ENCODE measurements at regions not wholly inside any gene's neighbourhood (a gene's known extent, or its start where the extent isn't known, plus 50 kb on each side); places are given as distances from the start of the nearest gene placed in this dataset.

- no peak overlapping the region for H3K4me2 ChIP-seq (ENCODE audit: insufficient read depth, low read length)
- CTCF ChIA-PET, result no interaction called here
- intact Hi-C loops (cut with micrococcal nuclease) (no loop called here), dilution Hi-C loops (cut with MboI; ENCODE audit: extremely low pct_ligation_motif_present, low sequenced_read_pairs) (no loop called here)
- no peaks in the 10 kb centered on the region for H3K9me1 ChIP-seq (replicated peaks; ENCODE audit: control insufficient read depth, extremely low read depth, insufficient read depth, low read length)
- H3K36me3 ChIP-seq (ENCODE audit: control insufficient read depth in 2 of 2, extremely low read depth in 1 of 2, insufficient read depth in 2 of 2, low read length in 2 of 2), result no peaks in the 10 kb centered on the region
- no peak overlapping the region for H3K27ac ChIP-seq (ENCODE audit: insufficient read depth, low read depth, low read length)
- H3K4me3 ChIP-seq (replicated peaks in 1 of 3; ENCODE audit: insufficient read depth in 1 of 3, low read depth in 1 of 3, low read length in 3 of 3), result no peak overlapping the region
- no peak for DNase-seq (ENCODE audit: low read depth, low spot score)
- no peaks in the 10 kb centered on the region for H3K27me3 ChIP-seq (ENCODE audit: control insufficient read depth in 2 of 2, insufficient read depth in 2 of 2, low read length in 2 of 2)
- H2AFZ ChIP-seq (ENCODE audit: low read depth, low read length), result no peak overlapping the region
- no peaks in the 10 kb centered on the region for H3K79me2 ChIP-seq (ENCODE audit: control insufficient read depth, insufficient read depth, low read length)
- no peak overlapping the region for H3K9ac ChIP-seq (replicated peaks; ENCODE audit: extremely low read depth, insufficient read depth, low read length)
- POLR2A ChIA-PET, result no interaction called here
- TF ChIP-seq MYC (IDR thresholded peaks at IDR 0.05; ENCODE audit: low read depth, low read length), result no peak
- TF ChIP-seq POLR2AphosphoS5 (IDR thresholded peaks at IDR 0.05; ENCODE audit: insufficient read depth, low read depth, low read length), result no peak
- TF ChIP-seq MAX (IDR thresholded peaks at IDR 0.05; ENCODE audit: insufficient read depth, insufficient read length), result no peak
- no peak for TF ChIP-seq CTCF (IDR thresholded peaks at IDR 0.05; ENCODE audit: extremely low read depth in 1 of 2, insufficient read depth in 1 of 2, low read depth in 1 of 2, low read length in 2 of 2)
- no peak for TF ChIP-seq GATA2 (IDR thresholded peaks at IDR 0.05; ENCODE audit: insufficient read depth, insufficient read length, low read depth, low read length)
- TF ChIP-seq FOS (IDR thresholded peaks at IDR 0.05; ENCODE audit: borderline replicate concordance, insufficient read depth, low read length), result no peak
- TF ChIP-seq POLR2A (IDR thresholded peaks at IDR 0.05; ENCODE audit: low read depth, low read length), result no peak
- no peak for TF ChIP-seq EZH2 (IDR thresholded peaks at IDR 0.05; ENCODE audit: borderline replicate concordance, low read depth, low read length, severe bottlenecking)
- TF ChIP-seq JUN (IDR thresholded peaks at IDR 0.05; ENCODE audit: borderline replicate concordance, insufficient read depth, insufficient read length, low read depth), result no peak
- H4K20me1 ChIP-seq (replicated peaks; ENCODE audit: control insufficient read depth, extremely low read depth, insufficient read depth, low read length), result no peaks in the 10 kb centered on the region
- H3K4me1 ChIP-seq (ENCODE audit: control insufficient read depth, extremely low read depth, insufficient read depth, low read length), result no peaks in the 10 kb centered on the region
- no peaks in the 10 kb centered on the region for H3K9me3 ChIP-seq (replicated peaks; ENCODE audit: control insufficient read depth, insufficient read depth, low read length)
- no peak for FAIRE-seq
- BruUV-seq (replicated peaks), result no TSS peak
These were observed 333.1 kb upstream of the FAM241A start for GRCh38 chr4:111812114-111812513.

Data from endothelial cell of umbilical vein (primary cell).